GM18498 (cell line): ENCODE measurements at regions not wholly inside any gene's neighbourhood (a gene's known extent, or its start where the extent isn't known, plus 50 kb on each side); places are given as distances from the start of the nearest gene placed in this dataset.
"Not testable (repeated sequence)": the region's sequence is repeated elsewhere in the genome, so short reads cannot be mapped to it uniquely, and the experiment has no call there.

ENCODE experiments used
- ATAC-seq: cut with Tn5 transposase; IDR thresholded peaks from one replicate; pipeline ENCODE4 v1.9.1; 2021; ENCODE audit warnings: mild to moderate bottlenecking, moderate library complexity; ENCODE audit not compliant: unreplicated experiment

DNA sequence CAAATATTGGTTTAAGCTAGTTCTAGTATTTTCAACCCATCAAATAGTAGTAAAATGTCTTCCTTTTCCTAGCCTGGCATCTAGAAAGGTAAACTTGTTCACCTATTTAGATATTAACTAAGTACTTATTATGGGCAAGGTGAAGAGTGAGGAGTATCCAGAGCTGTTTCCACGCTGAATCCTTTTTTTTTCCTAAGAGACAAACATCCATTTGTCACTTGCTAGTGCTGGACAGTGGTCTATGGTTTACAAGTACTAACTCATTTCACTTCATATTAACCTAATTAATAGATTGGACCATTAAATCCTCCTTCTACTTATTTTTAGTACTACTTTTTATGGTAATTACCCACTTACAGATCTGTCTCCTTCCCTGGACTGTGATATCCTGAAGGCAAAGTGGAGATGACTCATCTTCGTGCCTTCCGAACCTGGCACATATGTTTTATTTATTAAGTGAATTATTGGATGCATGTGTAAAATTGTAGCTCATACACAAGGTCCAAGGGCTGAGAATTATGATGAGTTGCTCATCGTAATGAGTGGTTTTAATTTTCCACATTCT lies 159.6 kb upstream of the IGFBP3 start:
- no peak for ATAC-seq

- no peak for ATAC-seq
Measured at GRCh38 chr7:46079421-46079820, 158.3 kb upstream of the IGFBP3 start.

DNA sequence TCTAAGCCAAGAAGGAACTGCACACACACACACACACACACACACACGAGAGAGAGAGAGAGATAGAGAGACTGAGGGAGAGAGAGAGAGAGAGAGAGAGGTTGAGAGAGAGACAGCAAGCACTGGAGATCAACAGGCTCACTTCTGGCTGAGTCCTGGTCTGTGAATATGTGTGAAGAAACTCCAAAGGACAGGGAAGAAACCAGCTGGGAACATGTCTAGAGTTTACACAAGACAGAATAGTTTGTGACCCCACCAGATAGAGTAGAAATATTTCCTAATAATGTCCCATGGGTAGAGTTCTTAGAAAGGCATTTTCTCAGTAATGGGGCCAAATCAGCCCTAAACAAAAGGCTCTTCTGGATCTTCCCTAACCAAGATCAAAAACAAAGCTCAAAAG lies 155.5 kb upstream of the IGFBP3 start:
- no peak for ATAC-seq

- no peak for ATAC-seq
Measured at GRCh38 chr7:46072722-46073121, 151.7 kb upstream of the IGFBP3 start.

DNA sequence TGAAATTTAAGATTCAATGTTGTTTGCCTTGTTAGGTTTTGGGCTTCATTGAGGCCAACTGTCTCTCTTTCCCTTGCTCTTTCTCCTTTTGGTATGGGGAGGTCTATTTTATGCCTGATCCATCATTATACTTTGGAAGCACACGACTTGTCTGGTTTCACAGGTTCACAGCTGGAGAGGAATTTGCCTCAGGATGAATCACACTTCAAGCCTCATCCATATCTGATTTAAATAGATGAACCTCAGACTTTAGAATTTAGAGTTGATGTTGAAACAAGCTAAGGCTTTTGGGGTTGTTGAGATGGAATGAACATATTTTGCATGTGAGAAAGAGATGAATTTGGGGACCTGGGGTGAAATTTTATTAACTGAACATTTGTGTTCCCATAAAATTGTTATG lies 150.5 kb upstream of the IGFBP3 start:
- ATAC-seq: no peak

GRCh38 chr7:46071076-46071475 lies 150.0 kb upstream of the IGFBP3 start:
- ATAC-seq: no peak

GRCh38 chr7:46068159-46068558 lies 147.1 kb upstream of the IGFBP3 start:
- ATAC-seq: no peak

GRCh38 chr7:46059308-46060020 lies 138.4 kb upstream of the IGFBP3 start:
- no peak for ATAC-seq

- ATAC-seq: no peak
Measured at GRCh38 chr7:46058086-46058823, 137.2 kb upstream of the IGFBP3 start.

DNA sequence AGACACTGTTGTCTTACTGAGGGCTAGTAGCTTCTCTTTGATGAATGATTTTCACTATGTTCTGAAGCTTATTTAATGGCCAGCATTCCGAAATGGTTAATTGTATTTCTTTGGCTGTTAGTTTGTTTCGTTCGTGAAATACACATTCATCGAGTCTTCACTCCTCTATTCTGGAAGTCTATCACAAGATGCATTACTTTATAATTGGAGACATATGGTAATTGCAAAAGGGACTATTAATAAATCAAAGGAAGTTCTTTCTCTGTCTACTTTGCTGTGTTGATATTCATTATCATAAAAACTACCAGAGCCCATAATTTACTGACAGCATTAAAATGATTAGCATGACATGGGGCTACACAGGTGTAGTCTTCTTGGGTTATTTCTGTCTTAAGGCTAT lies 133.8 kb upstream of the IGFBP3 start:
- ATAC-seq: no peak

GRCh38 chr7:46054272-46054671 lies 133.2 kb upstream of the IGFBP3 start:
- no peak for ATAC-seq

DNA sequence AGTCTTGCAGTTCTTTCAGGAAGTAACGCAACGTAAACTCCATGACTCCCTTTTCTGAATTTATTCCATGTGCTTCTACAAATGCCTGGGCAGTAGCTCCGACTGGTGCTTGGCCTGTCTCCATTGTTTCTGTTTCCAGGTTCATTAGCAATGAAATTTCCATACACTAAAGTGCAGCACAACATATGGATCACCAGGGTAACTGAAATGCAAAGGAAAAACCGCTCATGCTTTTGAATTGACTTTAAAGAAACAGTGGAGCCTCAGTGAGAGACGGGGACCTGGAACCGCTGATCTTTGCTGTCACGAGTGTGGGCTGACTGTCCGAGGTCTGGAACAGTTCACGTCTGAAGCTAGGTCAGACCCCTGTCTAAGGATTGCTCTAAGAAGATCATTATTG lies 126.5 kb upstream of the IGFBP3 start:
- ATAC-seq: no peak

DNA sequence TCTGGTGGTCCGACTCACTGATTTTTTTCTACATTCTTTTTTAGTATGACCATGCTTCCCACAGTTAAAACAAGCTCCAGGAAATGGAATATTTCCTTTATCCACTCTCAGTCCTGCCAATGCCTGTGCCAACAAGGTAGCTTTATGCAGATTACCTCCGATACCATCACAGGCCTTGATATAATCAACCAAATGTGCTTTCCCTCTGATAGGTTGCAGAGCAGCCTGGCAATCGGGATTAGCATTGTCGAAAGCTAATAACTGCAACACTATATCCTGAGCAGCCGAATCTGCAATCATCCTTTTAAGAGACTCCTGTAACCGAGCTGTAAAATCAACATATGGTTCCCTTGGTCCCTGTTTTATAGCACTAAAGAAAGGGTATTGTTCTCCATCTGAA lies 122.3 kb upstream of the IGFBP3 start:
- ATAC-seq: not testable (repeated sequence)

DNA sequence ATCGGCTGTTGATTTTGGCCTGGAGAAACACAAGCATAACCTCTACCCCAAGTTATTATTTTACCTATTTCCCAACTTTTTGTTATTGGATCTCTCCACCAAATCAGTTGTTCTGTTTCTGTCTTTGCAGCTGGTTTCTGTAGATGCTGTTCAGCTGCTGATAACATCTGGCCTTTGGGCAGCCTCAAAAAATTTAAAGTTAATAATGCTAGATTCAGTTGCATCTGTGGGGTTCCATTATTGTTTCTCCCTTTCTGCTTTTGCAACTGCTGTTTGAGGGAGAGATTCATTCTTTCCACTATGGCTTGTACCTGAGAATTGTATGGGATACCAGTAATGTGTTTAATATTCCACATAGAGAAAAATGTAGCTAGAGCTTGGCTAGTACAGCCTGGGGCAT lies 118.7 kb upstream of the IGFBP3 start:
- not testable (repeated sequence) for ATAC-seq

- ATAC-seq: no peak
Measured at GRCh38 chr7:46035166-46035565, 114.1 kb upstream of the IGFBP3 start.

GRCh38 chr7:46034056-46034768 lies 113.1 kb upstream of the IGFBP3 start:
- ATAC-seq: no peak

- no peak for ATAC-seq
Measured at GRCh38 chr7:46033592-46033991, 112.5 kb upstream of the IGFBP3 start.

DNA sequence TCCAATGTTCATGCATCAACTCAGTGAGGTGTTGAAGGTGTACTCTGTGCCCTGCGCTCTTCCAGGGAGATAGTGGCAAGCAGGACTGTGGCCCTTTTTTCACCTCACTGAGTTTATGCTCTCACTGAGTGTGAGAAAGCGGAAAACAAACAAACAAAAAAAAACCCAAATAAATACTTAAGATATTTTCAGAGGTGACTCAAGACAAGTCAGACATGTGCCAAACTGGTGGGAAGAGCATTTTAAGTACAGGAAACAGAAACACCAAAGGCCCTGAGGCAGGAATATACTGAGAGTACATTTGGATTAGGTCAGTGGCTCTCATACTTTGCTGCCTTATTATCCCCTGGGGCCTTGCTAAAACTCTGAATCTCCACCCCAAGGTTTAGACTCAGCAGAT lies 111.9 kb upstream of the IGFBP3 start:
- no peak for ATAC-seq

- ATAC-seq: no peak
Measured at GRCh38 chr7:46032353-46032752, 111.3 kb upstream of the IGFBP3 start.

GRCh38 chr7:46029111-46029704 lies 108.1 kb upstream of the IGFBP3 start:
- ATAC-seq: no peak

DNA sequence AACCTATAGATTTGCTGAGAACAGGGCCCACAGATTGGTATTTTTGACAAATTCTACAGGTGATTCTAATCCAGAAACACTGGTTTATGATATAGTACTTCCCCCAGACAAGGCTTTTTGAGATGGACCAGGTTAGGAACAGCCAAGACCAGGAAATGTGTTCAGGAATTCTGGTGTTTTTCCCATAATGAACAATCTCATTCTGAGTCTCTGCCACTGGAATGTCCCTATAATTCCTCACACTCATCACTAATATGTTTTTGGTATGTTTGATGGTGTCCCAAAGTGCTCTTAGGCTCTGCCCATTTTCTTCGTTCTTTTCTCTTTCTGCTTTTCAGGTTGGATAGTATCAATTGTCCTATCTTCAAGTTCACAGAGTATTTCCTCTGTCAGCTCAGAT lies 107.2 kb upstream of the IGFBP3 start:
- no peak for ATAC-seq
